ENCODE measurements at regions not wholly inside any gene's neighbourhood (a gene's known extent, or its start where the extent isn't known, plus 50 kb on each side); places are given as distances from the start of the nearest gene placed in this dataset.
A peak's percentile ranks its signal among the peaks of the same experiment; 100 is the strongest.

DNA sequence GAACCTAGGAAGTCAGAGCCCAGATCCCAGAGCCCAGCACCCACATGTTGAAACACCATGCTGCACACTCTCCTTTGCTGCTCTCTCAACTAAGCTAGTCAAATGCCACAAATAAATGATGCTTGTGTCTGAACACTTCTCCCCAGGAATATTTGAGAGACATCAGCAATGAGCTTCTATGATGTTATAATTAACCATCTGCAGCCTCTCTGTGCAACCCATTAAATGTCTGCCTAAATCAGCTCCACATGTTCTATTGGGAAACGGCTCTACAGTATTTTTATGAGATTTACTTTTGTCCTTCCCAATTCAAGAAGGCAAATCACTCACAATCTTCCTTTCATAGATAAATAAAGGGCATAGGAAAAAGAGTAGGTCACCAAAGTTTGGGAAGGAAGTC, 266.8 kb upstream of the PARD3B start:
- DNase-seq: no peak

DNA sequence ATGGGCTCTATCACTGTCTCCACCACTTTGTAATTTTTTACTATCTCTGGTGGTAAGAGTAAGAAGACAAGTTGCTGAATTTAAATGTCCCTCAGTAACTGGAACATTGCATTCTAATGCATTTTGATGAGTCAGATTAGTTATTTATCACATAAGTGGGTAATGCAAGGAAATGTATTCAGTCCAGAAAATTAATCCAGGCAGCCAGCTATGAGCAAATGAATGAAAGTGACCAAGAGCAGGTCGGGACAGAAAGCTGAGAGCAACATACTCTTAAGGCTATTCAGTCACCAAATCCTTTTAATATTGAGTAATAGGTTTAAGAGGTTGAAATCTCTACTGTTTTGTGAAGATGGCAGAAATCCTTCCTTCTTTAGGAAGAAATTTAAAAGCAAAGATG, 265.5 kb upstream of the PARD3B start:
- no peak for DNase-seq

DNA sequence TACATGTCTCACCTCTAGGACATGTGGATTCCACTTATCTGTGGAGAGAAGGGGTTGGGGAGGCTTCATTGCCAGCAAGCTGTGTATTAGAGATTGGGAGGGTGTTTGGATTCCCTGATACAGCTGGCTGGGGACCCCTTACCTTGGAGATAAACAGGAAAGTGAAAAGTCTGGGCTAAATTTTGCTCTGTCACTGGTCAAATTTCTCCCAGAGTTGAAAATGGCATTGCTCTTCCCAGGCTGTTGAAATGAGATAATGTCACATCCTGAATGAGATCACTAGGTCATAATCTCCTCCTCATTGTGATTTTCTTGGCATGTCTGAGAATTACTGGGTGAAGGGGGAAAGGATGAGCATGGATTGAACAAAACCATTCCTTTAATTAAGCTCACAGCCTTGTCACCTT, 265.0 kb upstream of the PARD3B start:
- no peak for DNase-seq

DNA sequence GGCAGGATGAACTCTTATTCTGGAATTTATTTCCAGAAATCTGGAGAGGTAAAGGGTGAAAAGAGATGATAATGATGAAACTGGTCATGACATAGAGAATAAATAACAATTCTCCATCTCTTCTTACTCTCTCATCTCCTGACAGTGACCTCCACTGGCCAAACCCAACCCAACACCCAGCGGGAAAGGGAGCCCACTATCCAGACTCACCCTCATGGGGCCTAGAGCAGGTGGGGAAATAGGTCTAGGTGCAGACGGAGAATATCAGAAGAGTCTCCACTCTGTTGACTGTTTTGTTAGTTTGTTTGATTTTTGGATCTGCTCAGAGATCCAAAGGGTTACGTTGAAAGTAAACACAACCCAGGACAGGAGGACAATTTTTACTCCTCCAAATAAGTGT, 263.2 kb upstream of the PARD3B start:
- DNase-seq: no peak

DNA sequence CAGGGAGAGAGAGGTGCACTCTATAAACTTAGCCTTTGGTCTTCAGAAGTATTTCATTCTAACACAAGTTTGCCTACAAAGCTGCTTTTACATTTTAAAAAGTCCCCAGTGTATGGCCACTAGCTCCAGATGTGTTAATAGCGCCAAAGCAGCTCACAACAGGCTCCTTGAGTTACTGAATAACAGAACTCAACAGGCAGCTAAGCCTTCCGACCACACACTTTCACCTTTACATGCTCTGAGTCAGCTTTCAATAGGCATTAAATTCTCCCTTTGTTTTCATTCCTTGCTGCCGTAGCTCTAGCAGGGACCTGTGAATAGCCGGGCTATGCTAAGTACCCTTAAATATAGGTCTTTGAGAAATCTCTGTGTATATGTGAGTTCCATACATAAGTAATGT, 262.8 kb upstream of the PARD3B start:
- DNase-seq: no peak

DNA sequence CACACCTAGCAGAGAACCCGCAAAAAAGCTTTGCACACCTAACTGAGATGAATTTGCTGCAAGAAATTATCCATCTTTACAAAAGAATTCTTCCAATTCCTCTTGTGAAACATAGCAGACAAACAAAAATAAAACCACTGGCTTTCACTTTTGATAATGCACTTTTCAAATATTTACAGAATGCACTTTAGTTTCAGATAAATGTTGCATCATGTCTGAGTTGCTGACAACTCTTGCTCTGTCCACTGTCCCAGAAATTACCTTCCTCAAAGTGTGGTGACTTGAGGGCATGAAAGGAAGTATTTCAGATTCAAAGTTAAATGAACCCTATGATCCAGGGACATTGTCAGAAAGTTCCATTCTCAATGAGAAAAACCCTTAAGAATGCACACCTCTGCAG, 256.2 kb upstream of the PARD3B start:
- DNase-seq: no peak

DNA sequence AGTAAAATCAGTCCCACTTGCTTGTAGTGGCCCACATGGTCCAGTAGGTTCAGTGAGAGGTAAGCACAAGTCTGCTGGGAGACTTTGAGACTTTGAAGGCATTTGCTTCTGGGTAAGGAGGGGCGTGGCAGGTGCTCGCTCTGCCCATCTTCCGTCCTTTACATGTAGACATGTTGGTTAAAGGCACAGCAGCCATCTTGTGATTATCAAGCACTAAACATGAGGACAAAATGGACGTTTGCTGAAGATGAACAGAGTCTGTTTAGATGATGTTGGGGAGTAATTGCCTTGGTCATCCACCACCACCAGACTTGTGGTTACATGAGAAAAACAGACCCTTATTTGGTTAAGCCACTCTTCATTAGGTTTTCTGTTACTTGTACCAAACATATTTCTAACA, 252.8 kb upstream of the PARD3B start:
- no peak for DNase-seq

DNA sequence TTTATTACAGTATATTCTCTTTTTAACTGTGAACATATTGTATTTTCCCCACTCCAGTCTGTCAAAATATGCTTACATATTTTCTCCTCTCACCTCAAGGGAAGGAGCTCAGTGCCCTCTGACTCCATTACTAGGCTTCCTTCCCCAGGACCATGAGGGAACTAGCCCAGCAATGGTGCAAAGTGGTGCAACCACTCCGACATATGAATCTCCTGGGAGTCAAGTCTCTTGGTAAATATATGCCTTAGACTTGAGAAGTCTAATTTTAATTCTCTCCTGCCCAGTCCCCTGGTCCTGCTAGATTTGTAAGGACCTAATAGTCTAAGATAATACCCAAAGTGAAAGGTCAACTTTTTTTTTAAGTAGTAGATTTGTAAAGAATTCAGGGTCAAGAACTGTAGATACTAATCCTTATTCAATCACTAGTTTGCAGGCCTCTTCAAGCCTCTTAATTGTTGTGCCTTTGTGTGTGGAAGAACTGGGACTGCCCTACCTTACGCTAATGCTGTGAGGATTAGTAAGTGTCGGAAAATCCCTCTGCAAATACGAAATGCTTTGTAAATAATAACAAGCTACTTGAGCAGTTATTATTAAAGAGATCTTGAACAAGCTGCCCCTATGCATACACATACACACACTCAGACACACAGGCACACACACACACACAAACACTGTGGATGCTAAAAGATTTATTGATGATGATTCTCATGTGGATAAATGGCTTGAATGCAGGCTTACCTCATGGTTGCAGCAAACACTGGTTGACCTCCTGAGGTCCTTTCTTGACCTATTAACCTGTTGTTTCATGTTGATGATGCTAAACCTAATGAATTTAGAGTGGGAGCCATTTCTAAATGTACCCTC, 251.2 kb upstream of the PARD3B start:
- DNase-seq: no peak

DNA sequence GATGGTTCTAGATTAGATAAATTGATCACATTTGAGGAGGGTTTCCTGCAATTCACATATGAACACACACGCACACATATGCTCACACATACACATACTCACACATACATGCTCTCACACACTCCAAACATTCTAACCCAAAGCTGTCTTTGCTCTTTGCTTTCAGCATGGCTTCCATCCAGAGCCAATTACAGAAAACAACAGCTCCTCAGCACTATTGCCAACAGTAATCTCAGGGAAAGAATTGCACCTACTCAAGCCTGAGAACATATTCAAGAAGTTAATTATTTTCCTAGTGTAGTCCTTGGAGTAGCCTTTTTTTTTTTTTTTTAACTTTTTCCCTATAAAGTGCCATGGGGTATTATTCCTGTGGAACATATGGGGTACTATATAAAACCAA, 246.9 kb upstream of the PARD3B start:
- no peak for DNase-seq

DNA sequence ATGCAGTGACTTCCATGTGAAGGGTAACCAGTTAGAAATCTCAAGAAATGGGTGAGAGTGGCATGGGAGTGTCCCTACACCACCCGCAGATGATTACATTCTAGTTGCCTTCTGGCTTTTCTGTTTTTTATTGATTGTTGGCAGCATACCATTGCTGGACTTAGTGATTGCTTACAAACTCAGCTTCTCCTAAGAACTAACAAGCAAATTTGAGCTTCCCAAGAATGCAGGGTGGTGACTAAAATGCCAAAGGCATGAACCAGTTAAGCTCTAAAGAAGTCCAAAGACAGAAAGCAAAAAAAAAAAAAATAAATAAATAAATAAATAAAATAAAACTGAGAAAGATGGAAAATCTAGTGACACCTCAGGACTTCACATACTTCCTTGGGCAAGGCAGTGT, 245.5 kb upstream of the PARD3B start:
- no peak for DNase-seq

DNA sequence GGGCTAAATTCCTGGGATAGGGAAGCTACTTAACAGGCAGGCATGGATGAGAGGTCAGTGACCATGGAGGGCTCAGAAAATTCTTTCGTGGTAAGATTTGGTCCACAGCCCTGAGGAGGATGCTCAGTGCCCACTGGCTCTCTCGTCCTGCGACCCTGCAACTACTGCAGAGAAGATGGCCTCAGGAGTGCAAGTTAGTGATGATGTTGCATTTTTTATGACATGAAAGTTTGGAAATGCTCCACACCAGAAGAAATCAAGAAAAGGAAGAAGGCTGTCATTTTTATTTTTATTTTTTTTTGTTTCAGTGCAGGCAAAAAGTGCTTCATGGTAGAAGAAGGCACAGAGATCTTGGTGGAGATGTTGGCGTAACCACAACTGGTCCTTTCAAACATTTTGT, 238.6 kb upstream of the PARD3B start:
- no peak for DNase-seq

DNA sequence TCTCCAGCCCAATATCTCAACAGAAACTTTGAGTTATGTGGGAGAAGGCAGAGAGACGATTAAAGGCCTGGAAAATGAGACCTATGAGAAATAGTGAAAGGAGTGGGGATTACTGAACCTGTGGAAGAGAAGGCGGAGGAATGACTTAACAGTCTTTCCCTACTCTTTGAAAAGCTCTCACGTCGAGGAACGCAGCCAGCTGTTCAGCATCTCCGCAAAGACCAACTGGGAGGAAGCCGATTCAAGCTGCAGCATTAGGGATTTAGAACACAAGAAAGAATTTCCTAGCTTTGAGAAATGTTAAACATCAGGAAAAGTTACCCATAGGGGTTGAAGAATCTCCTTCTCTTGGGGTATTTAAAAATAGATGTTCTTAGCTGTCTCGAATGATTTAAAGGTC, 233.2 kb upstream of the PARD3B start:
- no peak for DNase-seq

DNA sequence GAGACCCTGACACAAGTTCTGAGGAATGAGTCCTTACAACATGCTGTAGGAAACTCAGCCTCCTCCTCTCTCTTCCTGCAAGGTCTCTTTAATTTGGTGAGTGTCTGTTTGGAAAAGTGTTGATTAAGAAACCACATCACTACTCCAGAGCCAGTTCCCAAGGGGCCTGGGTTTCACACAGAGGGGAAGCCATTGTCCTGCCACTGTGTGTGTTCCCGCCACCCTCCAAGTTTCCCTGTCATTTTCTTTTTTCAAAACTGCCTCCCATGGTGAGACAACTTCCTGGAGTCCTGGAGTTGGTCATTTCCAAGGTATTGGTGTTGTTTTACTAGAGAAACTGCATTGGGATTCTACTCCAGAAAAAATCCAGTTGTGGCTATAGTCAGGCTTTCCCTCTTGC, 232.0 kb upstream of the PARD3B start:
- no peak for DNase-seq

DNA sequence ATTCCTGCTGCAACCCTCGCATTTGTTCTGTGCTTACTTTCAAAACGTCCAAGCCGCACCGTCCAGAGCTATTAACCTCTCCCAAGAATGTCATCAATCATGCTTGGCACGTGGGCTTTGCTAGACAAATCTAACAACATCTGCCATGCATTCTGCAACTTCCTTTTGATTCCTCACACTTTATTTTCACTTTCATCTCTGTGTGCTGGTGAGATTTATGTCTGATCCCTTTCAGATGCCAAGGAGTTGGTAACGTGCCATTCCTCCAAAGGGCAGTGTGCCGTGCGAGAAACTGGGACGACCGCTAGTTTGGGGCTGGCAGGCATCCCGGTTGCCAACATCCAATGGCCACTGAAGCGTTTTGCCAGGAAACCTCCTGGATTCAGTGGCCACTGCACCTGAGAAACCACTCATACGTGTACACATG, 230.0 kb upstream of the PARD3B start:
- DNase-seq: peak; percentile 16

DNA sequence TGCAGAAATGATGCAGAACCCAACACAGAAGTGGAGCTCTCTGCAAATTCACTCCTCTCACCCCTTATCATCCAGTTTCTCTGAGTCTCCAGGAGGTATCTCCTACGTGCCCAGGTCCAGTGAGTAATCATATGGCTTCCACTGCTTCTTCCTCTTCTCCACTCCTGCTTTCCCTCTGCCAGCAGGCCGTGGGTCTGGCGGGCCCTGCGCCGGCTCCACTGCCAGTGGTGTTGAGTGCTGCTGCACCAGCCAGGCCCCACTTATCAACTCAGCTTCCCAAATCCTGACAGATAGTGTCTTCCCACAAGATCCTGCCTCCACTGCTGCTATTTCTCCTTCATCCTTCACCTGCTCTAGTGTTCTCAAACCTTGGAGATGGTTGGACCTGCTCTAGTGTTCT, 227.6 kb upstream of the PARD3B start:
- no peak for DNase-seq

DNA sequence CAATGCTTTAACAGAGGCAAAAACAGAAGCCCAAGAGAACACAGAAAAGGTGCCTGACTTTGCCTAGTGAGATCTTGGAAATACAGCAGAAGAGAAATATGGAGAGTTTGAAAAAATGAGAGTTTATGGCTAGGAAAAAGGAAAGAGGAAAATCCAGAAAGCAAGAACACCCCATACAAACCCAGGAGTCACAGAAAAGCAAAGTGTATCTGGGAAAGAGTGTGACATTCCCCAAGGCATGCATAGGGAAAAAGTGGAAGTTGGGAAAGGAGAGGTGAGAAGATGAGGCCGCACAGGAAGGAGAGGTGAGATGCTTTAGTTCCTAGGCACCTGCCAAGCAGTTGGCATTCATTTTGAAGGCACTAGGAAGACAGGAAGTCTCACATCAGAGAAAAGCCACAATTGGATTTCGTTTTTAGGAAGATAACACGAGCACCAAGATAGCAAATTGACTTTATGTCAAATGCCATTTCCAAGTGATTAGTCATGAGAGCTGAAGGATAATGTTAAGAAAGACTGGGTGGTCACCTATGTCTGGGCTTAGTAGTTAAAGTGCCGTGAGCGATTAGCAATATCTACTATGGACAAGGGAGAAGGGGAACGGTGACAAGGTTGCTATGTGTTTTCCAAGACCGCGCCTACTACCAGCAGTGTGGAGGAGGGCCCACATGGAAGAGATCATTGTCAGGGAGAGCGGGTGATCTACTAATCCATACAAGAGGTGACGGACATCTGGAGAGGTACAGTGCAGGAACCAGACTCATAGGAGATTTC, 224.1 kb upstream of the PARD3B start:
- no peak for DNase-seq

DNA sequence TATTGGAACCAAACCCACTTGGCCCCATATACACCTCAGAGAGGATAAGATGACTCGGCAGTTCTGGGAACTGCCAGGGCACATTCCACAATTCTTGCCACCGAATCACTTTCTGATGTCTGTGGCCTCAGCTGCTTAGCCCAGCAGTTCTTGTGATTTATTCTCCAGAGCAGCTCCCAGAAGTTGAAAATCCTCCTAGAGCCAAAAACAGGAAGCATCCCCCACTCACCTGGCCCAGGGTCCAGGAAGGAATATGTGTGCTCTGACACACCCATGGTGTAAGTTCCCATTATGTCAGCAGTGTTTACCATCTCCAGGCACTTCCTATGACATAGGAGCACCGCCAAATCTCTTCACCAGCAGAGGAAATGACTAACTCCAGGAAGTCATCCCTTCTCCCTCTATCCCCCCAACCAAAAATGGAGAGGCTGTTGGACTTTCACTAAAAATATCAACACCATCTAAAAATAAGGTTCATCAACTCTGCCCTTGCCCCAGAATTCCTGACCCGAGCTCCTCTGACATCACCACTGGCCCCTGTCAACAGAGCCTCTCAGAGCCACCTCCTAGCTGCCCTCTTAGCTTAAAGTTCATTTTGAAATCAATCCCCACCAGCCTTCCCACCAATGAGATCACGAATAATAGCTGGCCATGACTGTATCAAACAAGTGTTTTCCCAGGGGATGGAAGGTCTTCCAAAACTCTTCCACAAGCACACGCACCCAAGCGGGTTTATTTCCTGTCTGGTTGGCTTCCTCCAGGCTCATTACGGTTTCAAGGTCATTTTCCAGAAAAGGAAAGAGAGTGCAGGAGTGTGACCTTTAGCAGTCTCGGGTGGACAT, 223.1 kb upstream of the PARD3B start:
- DNase-seq: peak; percentile 61

DNA sequence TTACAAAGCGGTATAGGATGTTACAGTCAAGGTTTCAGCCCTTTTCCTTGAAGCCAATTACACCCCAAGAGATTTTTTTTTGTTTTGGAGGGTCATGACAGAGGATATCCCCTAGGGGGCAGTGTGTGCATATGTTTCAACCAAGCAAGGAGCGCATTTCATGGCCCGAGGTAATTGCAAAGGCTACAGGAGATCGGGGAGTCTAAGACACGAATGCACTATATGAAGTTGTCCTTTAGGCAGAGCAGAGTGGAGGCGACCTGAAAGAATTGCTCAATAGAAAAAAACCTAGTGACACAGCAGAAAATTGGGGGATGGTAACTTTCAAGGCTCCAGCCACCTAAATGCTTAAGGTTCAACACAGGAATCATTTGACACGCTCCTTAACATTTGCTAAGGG, 219.8 kb upstream of the PARD3B start:
- DNase-seq: peak; percentile 82

DNA sequence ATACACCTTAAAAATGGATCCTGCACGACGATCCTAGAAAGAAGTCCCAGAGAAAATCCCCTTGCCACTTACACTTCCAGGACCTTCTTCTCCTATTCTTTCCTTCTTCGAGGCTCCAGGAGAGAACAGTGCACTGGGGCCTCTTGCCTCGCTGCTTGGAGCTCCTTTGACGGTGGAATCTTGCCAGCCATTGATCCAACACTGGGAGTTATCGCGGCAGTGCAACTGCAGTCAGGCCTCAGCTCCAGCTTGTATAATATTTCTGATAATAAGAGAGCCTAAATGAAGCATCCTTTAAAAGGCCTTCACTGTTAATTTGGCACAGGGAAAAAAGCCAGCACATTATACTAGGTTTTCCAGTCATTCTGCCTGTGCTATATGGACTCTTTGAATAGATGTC, 216.9 kb upstream of the PARD3B start:
- no peak for DNase-seq

DNA sequence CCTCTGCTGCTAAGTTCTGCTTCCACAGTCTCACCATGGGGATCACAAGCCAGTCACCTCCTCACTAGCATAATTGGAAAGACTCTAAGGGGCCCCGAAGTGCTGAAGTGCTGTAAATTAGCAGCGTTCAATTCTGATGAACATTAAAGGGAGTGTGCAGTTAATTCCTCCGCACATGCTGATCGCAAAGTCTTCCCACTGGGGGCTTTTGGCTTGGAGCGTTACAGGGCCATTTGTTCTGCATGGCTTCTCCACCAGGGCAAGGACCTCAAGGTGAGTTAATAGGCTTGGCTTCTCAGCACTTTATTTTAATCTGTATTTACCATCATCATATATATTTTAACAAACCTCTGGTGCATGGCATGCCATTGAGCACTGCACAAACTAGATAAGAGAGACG, 216.3 kb upstream of the PARD3B start:
- DNase-seq: no peak

DNA sequence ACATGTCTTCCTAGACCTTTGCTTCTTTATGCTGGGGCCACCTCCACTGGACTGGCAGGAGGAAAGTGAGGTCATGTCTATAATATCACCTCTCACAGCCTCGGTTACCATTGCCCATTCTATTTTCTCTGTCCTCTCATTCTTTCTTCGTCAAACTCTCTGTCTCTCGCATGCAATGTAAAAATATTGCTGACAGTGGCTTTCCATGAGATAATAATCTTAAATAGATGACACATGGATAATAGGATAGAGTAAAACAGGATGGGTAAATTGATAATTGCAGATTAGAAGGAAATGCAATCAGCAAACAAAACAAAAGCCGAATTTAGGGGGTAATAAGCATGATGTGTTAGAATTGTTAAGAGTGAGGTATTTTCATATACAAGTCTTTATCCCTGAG, 215.7 kb upstream of the PARD3B start:
- DNase-seq: no peak

DNA sequence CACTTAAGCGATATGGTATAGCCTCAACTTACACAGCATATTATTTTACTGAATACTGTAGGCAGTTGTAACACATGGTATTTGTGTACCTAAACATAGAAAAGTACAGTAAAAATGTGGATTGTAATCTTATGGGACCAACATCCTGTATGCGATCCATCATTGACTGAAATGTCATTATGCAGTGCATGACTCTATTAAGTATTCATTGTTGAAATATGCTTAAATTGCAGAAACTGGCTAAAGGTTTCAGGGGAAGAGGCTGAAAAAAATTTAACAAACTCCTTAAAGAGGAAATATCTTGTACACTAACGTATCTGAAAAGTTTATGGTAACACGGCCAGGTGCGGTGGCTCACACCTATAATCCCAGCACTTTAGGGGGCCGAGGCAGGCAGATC, 214.1 kb upstream of the PARD3B start:
- DNase-seq: no peak

DNA sequence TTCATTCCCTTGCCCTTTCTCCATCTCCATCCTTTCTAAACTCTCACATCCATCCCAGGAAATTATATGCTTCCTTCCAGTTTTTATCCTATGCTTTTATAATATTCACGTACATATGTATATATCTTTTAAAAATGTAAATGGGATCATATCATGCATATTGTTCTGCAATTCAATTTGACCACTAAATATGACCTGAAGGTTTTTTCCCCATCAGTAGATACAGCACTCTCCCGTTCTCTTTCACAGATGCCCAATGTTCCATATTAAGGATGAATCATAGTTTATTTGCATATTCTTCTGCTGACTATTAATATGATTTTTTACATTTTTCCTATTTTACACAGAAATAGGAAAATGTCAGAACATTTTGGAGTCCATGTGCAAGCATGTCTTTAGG, 213.3 kb upstream of the PARD3B start:
- no peak for DNase-seq

DNA sequence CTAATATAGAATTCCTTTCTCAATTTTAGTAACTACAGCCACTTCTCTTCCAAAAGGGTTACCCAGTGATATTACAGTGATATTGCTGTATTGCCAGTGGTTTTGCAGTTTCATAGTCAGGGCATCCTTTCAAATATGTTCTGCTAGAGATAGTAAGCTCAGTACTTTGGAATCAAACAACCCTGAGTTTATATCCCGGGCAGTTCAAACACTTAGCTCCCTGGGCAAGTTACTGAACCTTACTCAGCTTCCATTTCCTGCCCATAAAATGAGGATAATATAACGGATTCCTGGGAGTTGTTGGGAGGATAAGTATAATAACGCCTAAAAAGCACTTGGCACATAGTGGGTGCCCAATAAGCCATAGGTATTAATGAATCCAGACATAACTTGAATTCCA, 212.6 kb upstream of the PARD3B start:
- DNase-seq: no peak

Data from EL (cell line).